Astrocyte of the spinal cord (primary cell): ENCODE measurements at regions not wholly inside any gene's neighbourhood (a gene's known extent, or its start where the extent isn't known, plus 50 kb on each side); places are given as distances from the start of the nearest gene placed in this dataset.

Experiments used
- DNase-seq: peaks from one replicate; pipeline ENCODE4 v3.0.0; 2011; ENCODE audit warnings: low read depth, low spot score
- H3K4me3 ChIP-seq: 2 replicates; pipeline ENCODE4 v1.5.1; 2011; ENCODE audit warnings: low read depth, mild to moderate bottlenecking, low read length, moderate library complexity
- in situ Hi-C: cut with HindIII; loops from 2 replicates; pipeline ENCODE4 v1.10.0; 2017; ENCODE audit warnings: low sequenced_read_pairs
- TF ChIP-seq, protein P1 (sequence below): IDR thresholded peaks from 2 replicates; pipeline ENCODE4 v1.5.1; 2012; ENCODE audit warnings: low read depth, mild to moderate bottlenecking, low read length, inconsistent platforms

DNA sequence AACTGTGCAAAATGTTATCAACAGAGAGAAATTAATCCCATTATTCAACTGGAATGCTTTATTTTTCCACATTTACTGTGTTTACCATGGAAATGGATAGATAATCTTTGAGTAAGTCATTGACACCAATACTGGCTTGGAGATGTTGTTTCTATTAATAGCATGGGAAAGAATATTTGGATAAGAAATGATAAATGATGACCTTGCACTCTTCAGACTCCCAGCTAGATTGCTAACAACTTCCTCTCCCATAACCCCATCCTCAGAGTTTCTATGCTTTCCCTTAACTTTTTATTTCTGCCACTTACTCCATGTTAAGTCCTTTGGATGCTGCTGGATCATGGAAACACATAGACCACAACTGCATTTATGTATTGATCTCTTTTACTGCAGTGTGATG lies 182.5 kb downstream of the FNDC1 start:
- no peak for DNase-seq
- no peak overlapping the region for H3K4me3 ChIP-seq
- TF ChIP-seq, protein P1, sequence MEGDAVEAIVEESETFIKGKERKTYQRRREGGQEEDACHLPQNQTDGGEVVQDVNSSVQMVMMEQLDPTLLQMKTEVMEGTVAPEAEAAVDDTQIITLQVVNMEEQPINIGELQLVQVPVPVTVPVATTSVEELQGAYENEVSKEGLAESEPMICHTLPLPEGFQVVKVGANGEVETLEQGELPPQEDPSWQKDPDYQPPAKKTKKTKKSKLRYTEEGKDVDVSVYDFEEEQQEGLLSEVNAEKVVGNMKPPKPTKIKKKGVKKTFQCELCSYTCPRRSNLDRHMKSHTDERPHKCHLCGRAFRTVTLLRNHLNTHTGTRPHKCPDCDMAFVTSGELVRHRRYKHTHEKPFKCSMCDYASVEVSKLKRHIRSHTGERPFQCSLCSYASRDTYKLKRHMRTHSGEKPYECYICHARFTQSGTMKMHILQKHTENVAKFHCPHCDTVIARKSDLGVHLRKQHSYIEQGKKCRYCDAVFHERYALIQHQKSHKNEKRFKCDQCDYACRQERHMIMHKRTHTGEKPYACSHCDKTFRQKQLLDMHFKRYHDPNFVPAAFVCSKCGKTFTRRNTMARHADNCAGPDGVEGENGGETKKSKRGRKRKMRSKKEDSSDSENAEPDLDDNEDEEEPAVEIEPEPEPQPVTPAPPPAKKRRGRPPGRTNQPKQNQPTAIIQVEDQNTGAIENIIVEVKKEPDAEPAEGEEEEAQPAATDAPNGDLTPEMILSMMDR = no peak
- in situ Hi-C loops = no loop called here

DNA sequence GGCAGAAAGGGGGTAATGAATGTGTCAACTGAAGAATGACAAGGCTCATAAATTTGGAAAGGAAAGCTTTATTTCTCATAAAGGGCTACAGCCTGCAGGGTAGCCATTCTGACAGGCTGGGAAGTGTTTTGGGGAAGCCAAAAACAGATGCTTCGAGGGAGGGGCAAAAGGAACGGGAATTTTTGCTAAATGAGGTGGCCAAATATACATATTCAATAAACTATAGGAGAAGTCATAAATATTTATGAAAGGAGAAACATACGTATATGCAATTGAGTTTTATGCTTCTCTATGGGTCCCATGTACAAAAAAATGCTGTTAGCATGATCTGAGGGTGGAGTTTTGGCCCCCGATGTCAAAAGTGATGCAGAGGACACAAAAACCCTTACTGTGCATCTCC lies 180.7 kb downstream of the FNDC1 start:
- TF ChIP-seq, protein P1 = no peak
- DNase-seq = no peak
- in situ Hi-C loops = no loop called here
- H3K4me3 ChIP-seq = no peak overlapping the region

DNA sequence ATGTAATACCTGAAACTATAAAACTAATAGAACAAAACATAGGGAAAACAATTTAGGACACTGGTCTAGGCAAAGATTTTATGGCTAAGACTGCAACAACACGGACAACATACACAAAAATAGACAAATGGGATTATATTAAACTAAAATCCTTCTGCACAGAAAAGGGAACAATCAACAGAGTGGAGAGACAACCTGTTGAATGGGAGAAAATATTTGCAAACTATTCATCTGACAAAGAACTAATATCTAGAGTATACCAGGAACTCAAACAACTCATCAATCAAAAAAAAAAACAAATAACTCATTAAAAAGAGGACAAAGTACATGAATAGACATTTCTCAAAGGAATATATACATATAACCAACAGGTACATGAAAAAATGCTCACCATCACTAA lies 174.5 kb downstream of the FNDC1 start:
- in situ Hi-C loops = no loop called here
- DNase-seq = no peak
- TF ChIP-seq, protein P1 = no peak
- H3K4me3 ChIP-seq = no peak overlapping the region

DNA sequence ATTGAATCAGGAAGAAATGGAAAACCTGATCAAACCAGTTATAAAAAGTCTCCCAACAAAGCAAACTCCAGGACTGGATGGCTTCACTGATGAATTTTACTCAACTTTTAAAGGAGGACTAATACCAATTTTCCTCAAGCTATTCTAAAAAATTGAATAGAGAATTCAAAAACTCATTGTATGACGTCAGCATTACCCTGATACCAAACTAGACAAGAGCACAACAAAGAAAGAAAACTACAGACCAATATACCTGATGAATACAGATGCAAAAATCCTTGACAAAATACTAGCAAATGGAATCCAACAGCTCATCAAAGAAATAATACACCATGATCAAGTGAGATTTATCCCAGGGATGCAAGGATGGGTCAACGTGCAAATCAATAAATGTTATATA lies 172.9 kb downstream of the FNDC1 start:
- H3K4me3 ChIP-seq = no peak overlapping the region
- DNase-seq = no peak
- in situ Hi-C loops = no loop called here
- TF ChIP-seq, protein P1 = no peak

DNA sequence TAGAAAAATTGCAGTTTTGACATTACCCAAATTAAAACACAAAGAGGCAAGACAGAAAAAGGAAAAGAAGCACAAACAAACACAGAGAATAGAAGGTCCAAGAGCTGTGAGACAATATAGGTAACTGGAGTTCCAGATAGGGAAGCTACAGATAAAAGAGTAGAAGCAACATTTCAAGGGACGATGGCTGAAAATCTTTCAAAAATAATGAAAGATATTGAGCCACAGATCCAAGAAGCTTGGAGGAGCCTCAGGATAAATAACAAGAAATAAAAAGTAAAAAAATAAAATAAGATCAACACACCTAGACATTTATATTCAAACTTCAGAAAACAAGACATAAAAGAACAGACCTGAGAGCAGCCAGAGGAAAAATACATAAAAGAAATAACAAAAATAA lies 164.9 kb downstream of the FNDC1 start:
- TF ChIP-seq, protein P1 = no peak
- no peak overlapping the region for H3K4me3 ChIP-seq
- DNase-seq = no peak
- in situ Hi-C loops = no loop called here

DNA sequence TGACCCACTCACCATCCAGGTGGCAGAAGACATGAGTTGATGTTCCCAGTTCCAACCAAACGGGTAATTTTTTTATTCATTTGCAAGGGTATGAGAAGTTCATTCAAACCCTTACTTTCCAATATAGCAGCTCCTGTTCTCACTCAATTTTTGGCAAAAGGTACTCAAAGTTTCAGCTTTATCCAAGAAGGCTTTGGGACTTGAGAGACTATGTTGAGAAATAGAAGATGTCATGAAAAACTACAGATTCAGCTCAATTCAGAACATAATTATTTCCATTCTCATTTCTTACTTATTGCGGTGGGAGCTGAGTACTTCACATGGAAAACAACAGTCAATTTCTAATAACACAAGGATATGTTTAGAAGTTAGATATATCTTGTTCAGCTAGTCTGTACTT lies 162.3 kb downstream of the FNDC1 start:
- in situ Hi-C loops = no loop called here
- no peak overlapping the region for H3K4me3 ChIP-seq
- TF ChIP-seq, protein P1 = no peak
- no peak for DNase-seq

DNA sequence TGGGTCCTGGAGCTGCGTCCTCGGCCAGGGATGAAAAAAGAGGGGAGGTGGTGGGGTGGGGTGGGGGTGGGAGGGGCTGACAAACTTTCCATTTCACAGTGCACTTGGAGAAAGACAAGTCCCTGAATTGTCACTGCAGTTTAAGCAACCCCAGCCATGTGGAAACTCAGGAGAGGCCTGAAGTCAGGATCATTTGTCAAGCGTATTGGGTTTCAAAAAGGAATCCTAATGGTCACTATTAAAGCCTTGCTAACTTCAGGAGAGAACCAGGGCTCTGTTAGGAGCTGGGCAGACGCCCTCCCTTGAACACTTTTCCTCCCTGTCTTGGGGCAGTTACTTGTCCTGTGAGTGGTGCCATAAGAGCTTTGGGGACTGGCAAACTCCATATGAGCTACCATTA lies 159.9 kb downstream of the FNDC1 start:
- TF ChIP-seq, protein P1 = no peak
- DNase-seq = no peak
- H3K4me3 ChIP-seq = no peak overlapping the region
- in situ Hi-C loops = no loop called here
